GM23338 (cell line): ENCODE measurements at regions not wholly inside any gene's neighbourhood (a gene's known extent, or its start where the extent isn't known, plus 50 kb on each side); places are given as distances from the start of the nearest gene placed in this dataset.

ENCODE experiments used
- ATAC-seq: fragments of 200-7000 bp; cut with Tn5 transposase; 3 replicates; pipeline ENCODE4 v1.9.1; 2020
- DNase-seq: peaks from one replicate; pipeline ENCODE4 v3.0.0-alpha.2; 2015; ENCODE audit warnings: low spot score
- H2AFZ ChIP-seq: fragments of 200-600 bp; sonication (generic); 2 replicates; pipeline ENCODE4 v1.8.0; 2016; ENCODE audit warnings: antibody characterized with exemption, mild to moderate bottlenecking, moderate library complexity
- H3F3A ChIP-seq: fragments of 200-600 bp; sonication (generic); replicated peaks from 2 replicates; pipeline ENCODE4 v1.8.0; 2017; ENCODE audit warnings: antibody characterized with exemption, mixed run types, low read depth
- H3K27ac ChIP-seq: fragments of 200-600 bp; sonication (generic); 2 replicates; pipeline ENCODE4 v1.6.1; 2016; ENCODE audit warnings: low read depth
- H3K27me3 ChIP-seq: fragments of 200-600 bp; sonication (generic); 2 replicates; pipeline ENCODE4 v1.8.0; 2016; ENCODE audit warnings: mild to moderate bottlenecking, mixed run types, moderate library complexity; ENCODE audit not compliant: insufficient read depth
- H3K36me3 ChIP-seq: fragments of 200-600 bp; sonication (generic); 2 replicates; pipeline ENCODE4 v1.8.0; 2016; ENCODE audit warnings: mild to moderate bottlenecking; ENCODE audit not compliant: insufficient read depth
- H3K4me1 ChIP-seq: fragments of 200-600 bp; sonication (generic); 2 replicates; pipeline ENCODE4 v1.8.0; 2016; ENCODE audit warnings: mild to moderate bottlenecking, moderate library complexity; ENCODE audit not compliant: insufficient read depth
- H3K4me2 ChIP-seq: fragments of 200-600 bp; sonication (generic); 2 replicates; pipeline ENCODE4 v1.7.1; 2017; ENCODE audit warnings: mixed run types
- H3K4me3 ChIP-seq: fragments of 200-600 bp; sonication (generic); 2 replicates; pipeline ENCODE4 v1.6.1; 2016; ENCODE audit warnings: mixed run types
- H3K79me2 ChIP-seq: fragments of 200-600 bp; sonication (generic); replicated peaks from 2 replicates; pipeline ENCODE4 v1.8.0; 2017; ENCODE audit warnings: mild to moderate bottlenecking; ENCODE audit not compliant: insufficient read depth
- H3K9me2 ChIP-seq: fragments of 200-600 bp; sonication (generic); 2 replicates; pipeline ENCODE4 v1.8.0; 2017; ENCODE audit not compliant: insufficient read depth
- H4K20me1 ChIP-seq: fragments of 200-600 bp; sonication (generic); replicated peaks from 2 replicates; pipeline ENCODE4 v1.8.0; 2017; ENCODE audit warnings: mild to moderate bottlenecking; ENCODE audit not compliant: insufficient read depth
- H3K27ac Mint-ChIP-seq: 2 replicates; pipeline ENCODE4 v1.8.0; 2020; ENCODE audit warnings: inconsistent platforms, mild to moderate bottlenecking, moderate library complexity, mixed read lengths
- H3K27me3 Mint-ChIP-seq: 3 replicates; pipeline ENCODE4 v1.8.0; 2022; ENCODE audit warnings: low read depth, mild to moderate bottlenecking, moderate library complexity, mixed read lengths, inconsistent platforms; ENCODE audit not compliant: insufficient read depth, poor library complexity
- H3K36me3 Mint-ChIP-seq: 3 replicates; pipeline ENCODE4 v1.8.0; 2021; ENCODE audit warnings: low read depth, mild to moderate bottlenecking, inconsistent platforms, moderate library complexity, mixed read lengths
- H3K4me1 Mint-ChIP-seq: 3 replicates; pipeline ENCODE4 v1.8.0; 2020; ENCODE audit warnings: mild to moderate bottlenecking, inconsistent platforms, mixed read lengths
- H3K4me3 Mint-ChIP-seq: 3 replicates; pipeline ENCODE4 v1.8.0; 2021; ENCODE audit warnings: moderate library complexity, mild to moderate bottlenecking, inconsistent platforms, mixed read lengths
- H3K9me3 Mint-ChIP-seq: 3 replicates; pipeline ENCODE4 v1.8.0; 2020; ENCODE audit warnings: moderate library complexity, mild to moderate bottlenecking, inconsistent platforms, mixed read lengths
- CREB1 ChIP-seq: fragments of 250-450 bp; sonication (Bioruptor Pico); IDR thresholded peaks from 2 replicates; pipeline ENCODE4 v1.5.0; 2020; ENCODE audit warnings: low read depth, mild to moderate bottlenecking, moderate library complexity
- ETS1 ChIP-seq: IDR thresholded peaks from 2 replicates; pipeline ENCODE4 v1.6.1; 2016; ENCODE audit warnings: antibody characterized with exemption
- EZH2 ChIP-seq: fragments of 200-600 bp; sonication (generic); IDR thresholded peaks from one replicate; pipeline ENCODE4 v1.8.0; 2017; ENCODE audit warnings: antibody characterized with exemption, mild to moderate bottlenecking, low read depth; ENCODE audit not compliant: unreplicated experiment
- EZH2phosphoT487 ChIP-seq: fragments of 200-600 bp; sonication (generic); IDR thresholded peaks from one replicate; pipeline ENCODE4 v1.8.1; 2018; ENCODE audit warnings: antibody characterized with exemption; ENCODE audit not compliant: unreplicated experiment
- JUNB ChIP-seq: IDR thresholded peaks from one replicate; pipeline ENCODE4 v1.6.1; 2016; ENCODE audit warnings: antibody characterized with exemption; ENCODE audit not compliant: unreplicated experiment
- NANOG ChIP-seq: IDR thresholded peaks from 2 replicates; pipeline ENCODE4 v1.6.1; 2016; ENCODE audit warnings: antibody characterized with exemption, borderline replicate concordance
- POLR2AphosphoS5 ChIP-seq: IDR thresholded peaks from 2 replicates; pipeline ENCODE4 v1.6.1; 2016; ENCODE audit warnings: antibody characterized with exemption, low read depth
- STAT1 ChIP-seq: IDR thresholded peaks from one replicate; pipeline ENCODE4 v1.6.1; 2016; ENCODE audit warnings: antibody characterized with exemption; ENCODE audit not compliant: unreplicated experiment
- ZNF114 ChIP-seq: fragments of 250-450 bp; sonication (Bioruptor Pico); IDR thresholded peaks from 2 replicates; pipeline ENCODE4 v1.5.0; 2020; ENCODE audit warnings: mild to moderate bottlenecking, moderate library complexity
- ZNF331 ChIP-seq: fragments of 250-450 bp; sonication (Bioruptor Pico); IDR thresholded peaks from 2 replicates; pipeline ENCODE4 v1.5.0; 2020; ENCODE audit warnings: low read depth, mild to moderate bottlenecking, moderate library complexity
- TF ChIP-seq, protein P1 (sequence below): fragments of 250-450 bp; sonication (Bioruptor Pico); IDR thresholded peaks from 2 replicates; pipeline ENCODE4 v1.5.0; 2020; ENCODE audit warnings: mild to moderate bottlenecking, moderate library complexity
- TF ChIP-seq, protein P2 (sequence below), 2 experiments: fragments of 200-600 bp in 1 of 2; sonication (generic) in 1 of 2; conservative IDR thresholded peaks; 2 replicates each; pipeline versions ENCODE4 v1.5.1 to v1.6.1; 2016 to 2017; ENCODE audit warnings: antibody characterized with exemption in 2 of 2, low read depth in 2 of 2, mild to moderate bottlenecking in 2 of 2, moderate library complexity in 1 of 2
- TF ChIP-seq, protein P3 (sequence below): IDR thresholded peaks from one replicate; pipeline ENCODE4 v1.6.1; 2018; ENCODE audit warnings: antibody characterized with exemption; ENCODE audit not compliant: unreplicated experiment

DNA sequence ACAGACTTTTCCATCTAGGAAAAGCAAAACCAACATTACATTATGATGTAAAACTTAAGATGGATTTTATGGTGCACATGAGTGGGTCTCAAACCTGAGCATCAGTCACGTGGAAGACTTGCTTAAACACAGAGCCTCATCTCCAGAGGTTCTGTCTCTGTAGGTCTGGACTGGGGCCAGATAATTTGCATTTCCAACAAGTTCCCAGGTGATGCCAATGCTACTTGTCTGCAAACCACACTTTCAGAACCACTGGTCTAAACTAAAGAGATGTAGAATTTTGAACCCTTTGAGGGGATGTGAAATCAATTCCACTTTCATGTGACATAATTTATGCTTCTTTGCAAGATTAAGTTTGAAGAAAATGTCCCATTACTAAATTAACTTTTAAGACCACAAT is 522.8 kb downstream of the MBD2 start:
- ATAC-seq (no peak), DNase-seq (no peak)
- Mint-ChIP-seq H3K9me3 (no peaks in the 10 kb centered on the region), H3K27me3 (no peaks in the 10 kb centered on the region), H3K36me3 (no peaks in the 10 kb centered on the region), H3K4me3 (no peak overlapping the region), H3K27ac (no peak overlapping the region), H3K4me1 (no peaks in the 10 kb centered on the region)
- H2AFZ ChIP-seq = no peak overlapping the region
- no peaks in the 10 kb centered on the region for H3K79me2 ChIP-seq
- H4K20me1 ChIP-seq = no peaks in the 10 kb centered on the region
- H3K27ac ChIP-seq = no peak overlapping the region
- no peaks in the 10 kb centered on the region for H3K36me3 ChIP-seq
- no peaks in the 10 kb centered on the region for H3K4me1 ChIP-seq
- H3F3A ChIP-seq = no peaks in the 10 kb centered on the region
- no peaks in the 10 kb centered on the region for H3K9me2 ChIP-seq
- no peak overlapping the region for H3K4me2 ChIP-seq
- H3K27me3 ChIP-seq = no peaks in the 10 kb centered on the region
- no peak for TF ChIP-seq ETS1
- TF ChIP-seq NANOG = no peak
- TF ChIP-seq, protein P1, sequence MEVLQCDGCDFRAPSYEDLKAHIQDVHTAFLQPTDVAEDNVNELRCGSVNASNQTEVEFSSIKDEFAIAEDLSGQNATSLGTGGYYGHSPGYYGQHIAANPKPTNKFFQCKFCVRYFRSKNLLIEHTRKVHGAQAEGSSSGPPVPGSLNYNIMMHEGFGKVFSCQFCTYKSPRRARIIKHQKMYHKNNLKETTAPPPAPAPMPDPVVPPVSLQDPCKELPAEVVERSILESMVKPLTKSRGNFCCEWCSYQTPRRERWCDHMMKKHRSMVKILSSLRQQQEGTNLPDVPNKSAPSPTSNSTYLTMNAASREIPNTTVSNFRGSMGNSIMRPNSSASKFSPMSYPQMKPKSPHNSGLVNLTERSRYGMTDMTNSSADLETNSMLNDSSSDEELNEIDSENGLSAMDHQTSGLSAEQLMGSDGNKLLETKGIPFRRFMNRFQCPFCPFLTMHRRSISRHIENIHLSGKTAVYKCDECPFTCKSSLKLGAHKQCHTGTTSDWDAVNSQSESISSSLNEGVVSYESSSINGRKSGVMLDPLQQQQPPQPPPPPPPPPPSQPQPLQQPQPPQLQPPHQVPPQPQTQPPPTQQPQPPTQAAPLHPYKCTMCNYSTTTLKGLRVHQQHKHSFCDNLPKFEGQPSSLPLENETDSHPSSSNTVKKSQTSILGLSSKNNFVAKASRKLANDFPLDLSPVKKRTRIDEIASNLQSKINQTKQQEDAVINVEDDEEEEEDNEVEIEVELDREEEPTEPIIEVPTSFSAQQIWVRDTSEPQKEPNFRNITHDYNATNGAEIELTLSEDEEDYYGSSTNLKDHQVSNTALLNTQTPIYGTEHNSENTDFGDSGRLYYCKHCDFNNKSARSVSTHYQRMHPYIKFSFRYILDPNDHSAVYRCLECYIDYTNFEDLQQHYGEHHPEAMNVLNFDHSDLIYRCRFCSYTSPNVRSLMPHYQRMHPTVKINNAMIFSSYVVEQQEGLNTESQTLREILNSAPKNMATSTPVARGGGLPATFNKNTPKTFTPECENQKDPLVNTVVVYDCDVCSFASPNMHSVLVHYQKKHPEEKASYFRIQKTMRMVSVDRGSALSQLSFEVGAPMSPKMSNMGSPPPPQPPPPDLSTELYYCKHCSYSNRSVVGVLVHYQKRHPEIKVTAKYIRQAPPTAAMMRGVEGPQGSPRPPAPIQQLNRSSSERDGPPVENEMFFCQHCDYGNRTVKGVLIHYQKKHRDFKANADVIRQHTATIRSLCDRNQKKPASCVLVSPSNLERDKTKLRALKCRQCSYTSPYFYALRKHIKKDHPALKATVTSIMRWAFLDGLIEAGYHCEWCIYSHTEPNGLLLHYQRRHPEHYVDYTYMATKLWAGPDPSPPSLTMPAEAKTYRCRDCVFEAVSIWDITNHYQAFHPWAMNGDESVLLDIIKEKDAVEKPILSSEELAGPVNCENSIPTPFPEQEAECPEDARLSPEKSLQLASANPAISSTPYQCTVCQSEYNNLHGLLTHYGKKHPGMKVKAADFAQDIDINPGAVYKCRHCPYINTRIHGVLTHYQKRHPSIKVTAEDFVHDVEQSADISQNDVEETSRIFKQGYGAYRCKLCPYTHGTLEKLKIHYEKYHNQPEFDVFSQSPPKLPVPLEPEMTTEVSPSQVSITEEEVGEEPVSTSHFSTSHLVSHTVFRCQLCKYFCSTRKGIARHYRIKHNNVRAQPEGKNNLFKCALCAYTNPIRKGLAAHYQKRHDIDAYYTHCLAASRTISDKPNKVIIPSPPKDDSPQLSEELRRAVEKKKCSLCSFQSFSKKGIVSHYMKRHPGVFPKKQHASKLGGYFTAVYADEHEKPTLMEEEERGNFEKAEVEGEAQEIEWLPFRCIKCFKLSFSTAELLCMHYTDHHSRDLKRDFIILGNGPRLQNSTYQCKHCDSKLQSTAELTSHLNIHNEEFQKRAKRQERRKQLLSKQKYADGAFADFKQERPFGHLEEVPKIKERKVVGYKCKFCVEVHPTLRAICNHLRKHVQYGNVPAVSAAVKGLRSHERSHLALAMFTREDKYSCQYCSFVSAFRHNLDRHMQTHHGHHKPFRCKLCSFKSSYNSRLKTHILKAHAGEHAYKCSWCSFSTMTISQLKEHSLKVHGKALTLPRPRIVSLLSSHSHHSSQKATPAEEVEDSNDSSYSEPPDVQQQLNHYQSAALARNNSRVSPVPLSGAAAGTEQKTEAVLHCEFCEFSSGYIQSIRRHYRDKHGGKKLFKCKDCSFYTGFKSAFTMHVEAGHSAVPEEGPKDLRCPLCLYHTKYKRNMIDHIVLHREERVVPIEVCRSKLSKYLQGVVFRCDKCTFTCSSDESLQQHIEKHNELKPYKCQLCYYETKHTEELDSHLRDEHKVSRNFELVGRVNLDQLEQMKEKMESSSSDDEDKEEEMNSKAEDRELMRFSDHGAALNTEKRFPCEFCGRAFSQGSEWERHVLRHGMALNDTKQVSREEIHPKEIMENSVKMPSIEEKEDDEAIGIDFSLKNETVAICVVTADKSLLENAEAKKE (CRISPR knock-in tag) = no peak
- TF ChIP-seq ZNF114 = no peak
- TF ChIP-seq ZNF331 (CRISPR knock-in tag) = no peak
- no peak for TF ChIP-seq POLR2AphosphoS5
- no peak for TF ChIP-seq CREB1 (CRISPR knock-in tag)
- TF ChIP-seq EZH2 = no peak
- TF ChIP-seq, protein P2, sequence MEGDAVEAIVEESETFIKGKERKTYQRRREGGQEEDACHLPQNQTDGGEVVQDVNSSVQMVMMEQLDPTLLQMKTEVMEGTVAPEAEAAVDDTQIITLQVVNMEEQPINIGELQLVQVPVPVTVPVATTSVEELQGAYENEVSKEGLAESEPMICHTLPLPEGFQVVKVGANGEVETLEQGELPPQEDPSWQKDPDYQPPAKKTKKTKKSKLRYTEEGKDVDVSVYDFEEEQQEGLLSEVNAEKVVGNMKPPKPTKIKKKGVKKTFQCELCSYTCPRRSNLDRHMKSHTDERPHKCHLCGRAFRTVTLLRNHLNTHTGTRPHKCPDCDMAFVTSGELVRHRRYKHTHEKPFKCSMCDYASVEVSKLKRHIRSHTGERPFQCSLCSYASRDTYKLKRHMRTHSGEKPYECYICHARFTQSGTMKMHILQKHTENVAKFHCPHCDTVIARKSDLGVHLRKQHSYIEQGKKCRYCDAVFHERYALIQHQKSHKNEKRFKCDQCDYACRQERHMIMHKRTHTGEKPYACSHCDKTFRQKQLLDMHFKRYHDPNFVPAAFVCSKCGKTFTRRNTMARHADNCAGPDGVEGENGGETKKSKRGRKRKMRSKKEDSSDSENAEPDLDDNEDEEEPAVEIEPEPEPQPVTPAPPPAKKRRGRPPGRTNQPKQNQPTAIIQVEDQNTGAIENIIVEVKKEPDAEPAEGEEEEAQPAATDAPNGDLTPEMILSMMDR (conservative IDR thresholded peaks at IDR 0.05; ENCODE audit: low read depth in 2 of 2) = no peak
- TF ChIP-seq EZH2phosphoT487 = no peak
- TF ChIP-seq JUNB = no peak
- TF ChIP-seq, protein P3, sequence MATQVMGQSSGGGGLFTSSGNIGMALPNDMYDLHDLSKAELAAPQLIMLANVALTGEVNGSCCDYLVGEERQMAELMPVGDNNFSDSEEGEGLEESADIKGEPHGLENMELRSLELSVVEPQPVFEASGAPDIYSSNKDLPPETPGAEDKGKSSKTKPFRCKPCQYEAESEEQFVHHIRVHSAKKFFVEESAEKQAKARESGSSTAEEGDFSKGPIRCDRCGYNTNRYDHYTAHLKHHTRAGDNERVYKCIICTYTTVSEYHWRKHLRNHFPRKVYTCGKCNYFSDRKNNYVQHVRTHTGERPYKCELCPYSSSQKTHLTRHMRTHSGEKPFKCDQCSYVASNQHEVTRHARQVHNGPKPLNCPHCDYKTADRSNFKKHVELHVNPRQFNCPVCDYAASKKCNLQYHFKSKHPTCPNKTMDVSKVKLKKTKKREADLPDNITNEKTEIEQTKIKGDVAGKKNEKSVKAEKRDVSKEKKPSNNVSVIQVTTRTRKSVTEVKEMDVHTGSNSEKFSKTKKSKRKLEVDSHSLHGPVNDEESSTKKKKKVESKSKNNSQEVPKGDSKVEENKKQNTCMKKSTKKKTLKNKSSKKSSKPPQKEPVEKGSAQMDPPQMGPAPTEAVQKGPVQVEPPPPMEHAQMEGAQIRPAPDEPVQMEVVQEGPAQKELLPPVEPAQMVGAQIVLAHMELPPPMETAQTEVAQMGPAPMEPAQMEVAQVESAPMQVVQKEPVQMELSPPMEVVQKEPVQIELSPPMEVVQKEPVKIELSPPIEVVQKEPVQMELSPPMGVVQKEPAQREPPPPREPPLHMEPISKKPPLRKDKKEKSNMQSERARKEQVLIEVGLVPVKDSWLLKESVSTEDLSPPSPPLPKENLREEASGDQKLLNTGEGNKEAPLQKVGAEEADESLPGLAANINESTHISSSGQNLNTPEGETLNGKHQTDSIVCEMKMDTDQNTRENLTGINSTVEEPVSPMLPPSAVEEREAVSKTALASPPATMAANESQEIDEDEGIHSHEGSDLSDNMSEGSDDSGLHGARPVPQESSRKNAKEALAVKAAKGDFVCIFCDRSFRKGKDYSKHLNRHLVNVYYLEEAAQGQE = no peak
- no peak for TF ChIP-seq STAT1
- no peak overlapping the region for H3K4me3 ChIP-seq
